ENCODE measurements at regions not wholly inside any gene's neighbourhood (a gene's known extent, or its start where the extent isn't known, plus 50 kb on each side); places are given as distances from the start of the nearest gene placed in this dataset.

- no peak overlapping the region for H3K4me3 ChIP-seq
- no peak overlapping the region for H3K27ac ChIP-seq (ENCODE audit: low read depth in 1 of 2, low read length in 1 of 2)
- H3K9ac ChIP-seq (ENCODE audit: insufficient read depth in 1 of 2, low read length in 2 of 2) = no peak overlapping the region
- peaks cover 0 to 2% (median 0%) of the 10 kb centered on the region in 4 donors for H3K9me3 ChIP-seq (ENCODE audit: control insufficient read depth in 4 of 4, insufficient read depth in 3 of 4, low read length in 3 of 4)
- no peaks in the 10 kb centered on the region for H3K27me3 ChIP-seq (ENCODE audit: control insufficient read depth in 3 of 3, insufficient read depth in 3 of 3, low read length in 2 of 3)
- no peaks in the 10 kb centered on the region for H3K36me3 ChIP-seq (ENCODE audit: control insufficient read depth in 4 of 4, insufficient read depth in 4 of 4, low read length in 4 of 4)
- ATAC-seq (ENCODE audit: insufficient read depth, low FRiP score) (no peak), DNase-seq (no peak)
- no peaks in the 10 kb centered on the region for H3K4me1 ChIP-seq (ENCODE audit: control insufficient read depth in 5 of 5, insufficient read depth in 5 of 5, low read length in 5 of 5)
- 77 to 80% methylated on average over 4 of the region's 4 CpGs for WGBS, 2 donors
- TF ChIP-seq CTCF (IDR thresholded peaks at IDR 0.05; ENCODE audit: control extremely low read depth, extremely low read depth) = no peak
These were observed 110.7 kb upstream of the CTTNBP2NL start for GRCh38 chr1:112285316-112285715.

DNA sequence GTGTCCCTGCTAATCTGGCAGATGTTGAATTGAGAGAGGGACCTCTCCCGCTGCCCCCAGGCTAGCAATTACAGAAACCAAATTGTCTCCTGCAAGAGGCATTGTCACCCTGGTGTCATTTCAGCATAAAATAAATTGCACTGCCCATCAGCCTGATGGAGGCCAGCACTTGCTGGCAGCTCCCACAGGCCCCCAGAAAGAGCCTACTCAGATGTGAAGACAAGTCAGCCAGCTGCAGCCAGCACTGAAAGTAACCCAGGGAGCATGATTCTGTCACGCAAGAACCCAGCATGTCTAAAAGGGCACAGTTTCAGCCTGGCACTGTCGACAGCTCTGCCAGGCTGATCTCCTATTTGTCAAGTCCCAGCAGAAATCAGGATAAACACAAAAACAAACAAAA lies 110.3 kb upstream of the CTTNBP2NL start:
- no peak overlapping the region for H3K27ac ChIP-seq (ENCODE audit: low read depth in 1 of 2, low read length in 1 of 2)
- no peak overlapping the region for H3K9ac ChIP-seq (ENCODE audit: insufficient read depth in 1 of 2, low read length in 2 of 2)
- H3K4me3 ChIP-seq = no peak overlapping the region
- H3K9me3 ChIP-seq (ENCODE audit: control insufficient read depth in 4 of 4, insufficient read depth in 3 of 4, low read length in 3 of 4) = peaks cover 0 to 2% (median 0%) of the 10 kb centered on the region in 4 donors
- no peak for TF ChIP-seq CTCF (IDR thresholded peaks at IDR 0.05; ENCODE audit: control extremely low read depth, extremely low read depth)
- H3K27me3 ChIP-seq (ENCODE audit: control insufficient read depth in 3 of 3, insufficient read depth in 3 of 3, low read length in 2 of 3) = no peaks in the 10 kb centered on the region
- no peaks in the 10 kb centered on the region for H3K4me1 ChIP-seq (ENCODE audit: control insufficient read depth in 5 of 5, insufficient read depth in 5 of 5, low read length in 5 of 5)
- ATAC-seq (ENCODE audit: insufficient read depth, low FRiP score) (no peak), DNase-seq (no peak)
- WGBS, 2 donors = 73 to 80% methylated on average over 3 of the region's 3 CpGs
- H3K36me3 ChIP-seq (ENCODE audit: control insufficient read depth in 4 of 4, insufficient read depth in 4 of 4, low read length in 4 of 4) = no peaks in the 10 kb centered on the region

DNA sequence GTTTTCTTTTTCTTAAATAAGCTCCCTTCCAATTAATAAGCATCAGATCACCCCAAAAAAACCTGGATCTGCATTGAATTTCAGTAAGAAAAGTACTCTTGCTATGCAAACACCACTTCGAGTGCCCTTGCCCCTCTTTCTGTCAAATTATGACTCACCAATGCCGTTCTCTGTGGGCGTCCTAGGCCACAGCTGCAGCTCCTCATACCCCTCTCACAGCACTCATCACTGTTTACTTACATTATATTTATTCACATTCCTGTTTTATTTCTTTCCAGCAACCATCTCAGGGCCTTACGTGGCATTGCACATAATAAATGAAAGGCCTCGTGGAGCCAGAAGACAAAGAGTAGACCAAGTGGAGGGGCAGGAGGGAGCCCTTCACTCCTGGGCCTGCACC lies 99.1 kb upstream of the CTTNBP2NL start:
- H3K4me3 ChIP-seq = no peak overlapping the region
- no peak for TF ChIP-seq CTCF (IDR thresholded peaks at IDR 0.05; ENCODE audit: control extremely low read depth, extremely low read depth)
- 42 to 79% methylated on average over 5 of the region's 5 CpGs for WGBS, 2 donors
- ATAC-seq (ENCODE audit: insufficient read depth, low FRiP score) = peak; percentile 80
- no peaks in the 10 kb centered on the region for H3K36me3 ChIP-seq (ENCODE audit: control insufficient read depth in 4 of 4, insufficient read depth in 4 of 4, low read length in 4 of 4)
- no peak overlapping the region for H3K27ac ChIP-seq (ENCODE audit: low read depth in 1 of 2, low read length in 1 of 2)
- H3K4me1 ChIP-seq (ENCODE audit: control insufficient read depth in 5 of 5, insufficient read depth in 5 of 5, low read length in 5 of 5) = no peaks in the 10 kb centered on the region
- H3K27me3 ChIP-seq (ENCODE audit: control insufficient read depth in 3 of 3, insufficient read depth in 3 of 3, low read length in 2 of 3) = no peaks in the 10 kb centered on the region
- H3K9ac ChIP-seq (ENCODE audit: insufficient read depth in 1 of 2, low read length in 2 of 2) = no peak overlapping the region
- DNase-seq = peak; percentile 31 to 55 (median 49)
- H3K9me3 ChIP-seq (ENCODE audit: control insufficient read depth in 4 of 4, insufficient read depth in 3 of 4, low read length in 3 of 4) = peaks cover 0 to 4% (median 0%) of the 10 kb centered on the region in 4 donors

GRCh38 chr1:112297536-112297935 lies 98.5 kb upstream of the CTTNBP2NL start:
- Histone ChIP-seq H3K27ac (ENCODE audit: low read depth in 1 of 2, low read length in 1 of 2) (no peak overlapping the region), H3K9me3 (ENCODE audit: control insufficient read depth in 4 of 4, insufficient read depth in 3 of 4, low read length in 3 of 4) (peaks cover 0 to 4% (median 0%) of the 10 kb centered on the region in 4 donors), H3K36me3 (ENCODE audit: control insufficient read depth in 4 of 4, insufficient read depth in 4 of 4, low read length in 4 of 4) (no peaks in the 10 kb centered on the region), H3K27me3 (ENCODE audit: control insufficient read depth in 3 of 3, insufficient read depth in 3 of 3, low read length in 2 of 3) (no peaks in the 10 kb centered on the region), H3K4me3 (no peak overlapping the region), H3K9ac (ENCODE audit: insufficient read depth in 1 of 2, low read length in 2 of 2) (no peak overlapping the region), H3K4me1 (ENCODE audit: control insufficient read depth in 5 of 5, insufficient read depth in 5 of 5, low read length in 5 of 5) (no peaks in the 10 kb centered on the region)
- 58 to 72% methylated on average over 3 of the region's 3 CpGs for WGBS, 2 donors
- ATAC-seq (ENCODE audit: insufficient read depth, low FRiP score) (no peak), DNase-seq (no peak)
- TF ChIP-seq CTCF (IDR thresholded peaks at IDR 0.05; ENCODE audit: control extremely low read depth, extremely low read depth) = no peak
